ENCODE measurements at regions not wholly inside any gene's neighbourhood (a gene's known extent, or its start where the extent isn't known, plus 50 kb on each side); places are given as distances from the start of the nearest gene placed in this dataset.

GRCh38 chr14:66196670-66197069, 289.5 kb upstream of the CCDC196 start:
- H3K36me3 ChIP-seq = no peaks in the 10 kb centered on the region
- Mint-ChIP-seq H3K4me1 (no peaks in the 10 kb centered on the region), H3K27ac (no peak overlapping the region), H3K4me3 (no peak overlapping the region), H3K36me3 (no peaks in the 10 kb centered on the region), H3K9me3 (peaks cover 2% of the 10 kb centered on the region), H3K27me3 (ENCODE audit: insufficient read depth, low read depth) (no peaks in the 10 kb centered on the region)
- peaks cover 7% of the 10 kb centered on the region for H3F3A ChIP-seq (ENCODE audit: low read depth)
- H4K20me1 ChIP-seq (ENCODE audit: low read depth) = no peaks in the 10 kb centered on the region
- peak; percentile 17 for DNase-seq (ENCODE audit: low spot score)
- H3K79me2 ChIP-seq (ENCODE audit: low read depth) = no peaks in the 10 kb centered on the region
- no peak overlapping the region for H2AFZ ChIP-seq (replicated peaks)
- no peak overlapping the region for H3K4me3 ChIP-seq
- H3K9me3 ChIP-seq (ENCODE audit: low read depth) = no peaks in the 10 kb centered on the region
- TF ChIP-seq CTCF (IDR thresholded peaks at IDR 0.05) (peak; percentile 15), EZH2 (IDR thresholded peaks at IDR 0.05) (no peak)
- no peaks in the 10 kb centered on the region for H3K27me3 ChIP-seq
- H3K4me2 ChIP-seq = peak overlapping the region; percentile 1
- peaks cover 14% of the 10 kb centered on the region for H3K4me1 ChIP-seq
- H3K9ac ChIP-seq = no peak overlapping the region
- no peak overlapping the region for H3K27ac ChIP-seq

GRCh38 chr14:66197276-66197675, 288.9 kb upstream of the CCDC196 start:
- H4K20me1 ChIP-seq (ENCODE audit: low read depth) = no peaks in the 10 kb centered on the region
- no peak overlapping the region for H3K27ac Mint-ChIP-seq
- no peaks in the 10 kb centered on the region for H3K27me3 Mint-ChIP-seq (ENCODE audit: insufficient read depth, low read depth)
- H3K9ac ChIP-seq = no peak overlapping the region
- no peaks in the 10 kb centered on the region for H3K27me3 ChIP-seq
- no peaks in the 10 kb centered on the region for H3K36me3 Mint-ChIP-seq
- no peak overlapping the region for H3K27ac ChIP-seq
- H2AFZ ChIP-seq (replicated peaks) = no peak overlapping the region
- peak overlapping the region; percentile 1 for H3K4me2 ChIP-seq
- no peaks in the 10 kb centered on the region for H3K79me2 ChIP-seq (ENCODE audit: low read depth)
- no peak overlapping the region for H3K4me3 ChIP-seq
- H3K4me3 Mint-ChIP-seq = no peak overlapping the region
- no peaks in the 10 kb centered on the region for H3K36me3 ChIP-seq
- no peaks in the 10 kb centered on the region for H3K4me1 Mint-ChIP-seq
- peaks cover 7% of the 10 kb centered on the region for H3F3A ChIP-seq (ENCODE audit: low read depth)
- peaks cover 14% of the 10 kb centered on the region for H3K4me1 ChIP-seq
- no peaks in the 10 kb centered on the region for H3K9me3 ChIP-seq (ENCODE audit: low read depth)
- TF ChIP-seq EZH2 (IDR thresholded peaks at IDR 0.05) (no peak), EZH2phosphoT487 (IDR thresholded peaks at IDR 0.05) (no peak), CTCF (IDR thresholded peaks at IDR 0.05) (no peak)
- H3K9me3 Mint-ChIP-seq = peaks cover 2% of the 10 kb centered on the region
- DNase-seq (ENCODE audit: low spot score) = no peak

- Histone ChIP-seq H3K4me3 (no peak overlapping the region), H3K9me3 (ENCODE audit: low read depth) (peaks cover 11% of the 10 kb centered on the region), H3K36me3 (no peaks in the 10 kb centered on the region), H2AFZ (replicated peaks) (no peak overlapping the region), H4K20me1 (ENCODE audit: low read depth) (no peaks in the 10 kb centered on the region), H3K4me2 (no peak overlapping the region), H3K9ac (no peak overlapping the region), H3K79me2 (ENCODE audit: low read depth) (no peaks in the 10 kb centered on the region), H3K27me3 (no peaks in the 10 kb centered on the region), H3K27ac (no peak overlapping the region), H3F3A (ENCODE audit: low read depth) (no peaks in the 10 kb centered on the region), H3K4me1 (no peaks in the 10 kb centered on the region)
- TF ChIP-seq CTCF (IDR thresholded peaks at IDR 0.05) (no peak), EZH2phosphoT487 (IDR thresholded peaks at IDR 0.05) (no peak), EZH2 (IDR thresholded peaks at IDR 0.05) (no peak)
- H3K36me3 Mint-ChIP-seq = no peaks in the 10 kb centered on the region
- no peaks in the 10 kb centered on the region for H3K4me1 Mint-ChIP-seq
- peaks cover 39% of the 10 kb centered on the region for H3K9me3 Mint-ChIP-seq
- no peak overlapping the region for H3K27ac Mint-ChIP-seq
- DNase-seq (ENCODE audit: low spot score) = no peak
- H3K4me3 Mint-ChIP-seq = no peak overlapping the region
- H3K27me3 Mint-ChIP-seq (ENCODE audit: insufficient read depth, low read depth) = peaks cover 3% of the 10 kb centered on the region
Measured at GRCh38 chr14:66206554-66206953, 279.6 kb upstream of the CCDC196 start.

Measured in neural progenitor cell (in vitro differentiated cells).